ENCODE measurements at regions not wholly inside any gene's neighbourhood (a gene's known extent, or its start where the extent isn't known, plus 50 kb on each side); places are given as distances from the start of the nearest gene placed in this dataset.
"Not testable (repeated sequence)": the region's sequence is repeated elsewhere in the genome, so short reads cannot be mapped to it uniquely, and the experiment has no call there.

DNA sequence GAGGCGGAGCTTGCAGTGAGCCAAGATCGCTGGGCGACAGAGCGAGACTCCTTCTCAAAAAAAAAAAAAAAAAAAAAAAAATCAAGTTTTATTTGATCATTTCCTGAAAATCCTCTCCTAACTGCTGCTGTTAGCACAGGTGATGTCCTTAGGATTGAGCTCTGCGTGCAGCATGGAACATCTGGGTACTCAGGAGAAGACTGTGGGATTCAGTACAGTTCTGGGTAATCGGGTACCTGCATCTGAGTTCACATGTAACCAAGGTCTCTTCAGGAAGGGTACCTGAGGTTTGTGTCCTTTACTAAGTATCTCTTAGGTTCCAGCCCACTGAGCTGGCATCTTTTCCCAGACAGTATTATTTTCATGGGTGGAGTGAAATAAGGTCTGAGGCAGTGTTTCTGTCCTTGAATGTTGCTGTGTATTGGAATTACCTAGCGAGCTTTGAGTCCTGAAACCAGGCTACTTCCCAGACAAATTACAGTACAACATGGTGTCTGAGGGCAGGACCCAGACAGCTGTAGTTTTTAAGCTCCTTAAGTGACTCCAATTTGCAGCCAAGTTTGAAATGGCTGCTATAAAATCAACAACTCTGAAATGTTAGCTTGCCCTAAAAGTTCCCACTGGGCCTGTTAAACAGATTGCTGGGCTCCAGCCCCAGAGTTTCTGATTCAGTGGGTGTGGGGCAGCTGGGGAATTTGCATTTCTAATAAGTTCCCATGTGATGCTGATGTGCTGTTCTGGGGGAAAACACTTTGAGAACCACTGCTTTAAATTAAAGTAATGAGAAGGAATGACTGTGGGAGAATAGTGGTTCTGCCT lies 120.5 kb downstream of the PMAIP1 start:
- no peak overlapping the region for H3K27ac ChIP-seq (ENCODE audit: insufficient read depth in 1 of 2, low read depth in 1 of 2, low read length in 2 of 2, poor library complexity in 1 of 2, severe bottlenecking in 2 of 2)
- ChIA-PET POLR2A (no interaction called here), CTCF (interaction anchor here (0.6 kb wide), 1 partner anchor 29 kb away, joined by 3 read pairs; no protein-coding TSS in a partner anchor)
- DNase-seq = no peak
- 100% methylated on average over 6 of the region's 7 CpGs for WGBS (ENCODE audit: insufficient coverage)
- H3K4me3 ChIP-seq (ENCODE audit: control insufficient read depth in 1 of 7, extremely low read depth in 1 of 7, insufficient read depth in 4 of 7, low read depth in 2 of 7, low read length in 6 of 7) = no peak overlapping the region
- no peaks in the 10 kb centered on the region for H3K36me3 ChIP-seq (ENCODE audit: control insufficient read depth in 4 of 4, insufficient read depth in 4 of 4, low read length in 3 of 4)
- H3K9me3 ChIP-seq (ENCODE audit: control extremely low read depth in 1 of 5, control insufficient read depth in 4 of 5, insufficient read depth in 2 of 5, low read depth in 1 of 5, low read length in 4 of 5) = no peaks in the 10 kb centered on the region
- H3K27me3 ChIP-seq (replicated peaks in 2 of 5; ENCODE audit: control insufficient read depth in 4 of 5, insufficient read depth in 5 of 5, low read length in 4 of 5) = peaks cover 0 to 3% (median 0%) of the 10 kb centered on the region in 5 experiments
- peaks cover 0 to 2% (median 0%) of the 10 kb centered on the region in 4 experiments for H3K4me1 ChIP-seq (ENCODE audit: control extremely low read depth in 1 of 4, control insufficient read depth in 4 of 4, insufficient read depth in 4 of 4, low read length in 3 of 4)

DNA sequence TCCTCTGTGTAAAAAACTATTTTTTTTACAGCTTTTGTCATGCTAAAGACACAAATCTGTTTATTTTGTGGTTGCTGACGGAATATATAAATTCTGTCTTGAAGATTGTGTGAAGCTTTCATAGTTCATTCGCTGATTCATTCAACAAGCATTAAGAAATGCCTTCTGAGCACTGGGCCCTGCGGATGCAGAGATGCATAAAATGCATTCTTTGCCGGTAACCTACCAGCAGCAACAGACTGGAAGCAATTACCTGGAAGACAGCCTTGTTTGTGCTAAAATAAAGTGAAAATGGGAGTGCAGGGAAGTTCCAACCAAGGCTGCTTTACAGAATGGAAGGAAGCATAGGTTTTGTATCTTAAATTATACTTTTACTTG lies 119.7 kb downstream of the PMAIP1 start:
- H3K4me1 ChIP-seq (ENCODE audit: control extremely low read depth in 1 of 4, control insufficient read depth in 4 of 4, insufficient read depth in 4 of 4, low read length in 3 of 4) = peaks cover 0 to 2% (median 0%) of the 10 kb centered on the region in 4 experiments
- no peaks in the 10 kb centered on the region for H3K9me3 ChIP-seq (ENCODE audit: control extremely low read depth in 1 of 5, control insufficient read depth in 4 of 5, insufficient read depth in 2 of 5, low read depth in 1 of 5, low read length in 4 of 5)
- DNase-seq = no peak
- H3K27ac ChIP-seq (ENCODE audit: insufficient read depth in 1 of 2, low read depth in 1 of 2, low read length in 2 of 2, poor library complexity in 1 of 2, severe bottlenecking in 2 of 2) = no peak overlapping the region
- CTCF ChIA-PET = interaction anchor here (0.6 kb wide), 1 partner anchor 28 kb away, joined by 3 read pairs; no protein-coding TSS in a partner anchor
- POLR2A ChIA-PET = no interaction called here
- H3K36me3 ChIP-seq (ENCODE audit: control insufficient read depth in 4 of 4, insufficient read depth in 4 of 4, low read length in 3 of 4) = no peaks in the 10 kb centered on the region
- no peak overlapping the region for H3K4me3 ChIP-seq (ENCODE audit: control insufficient read depth in 1 of 7, extremely low read depth in 1 of 7, insufficient read depth in 4 of 7, low read depth in 2 of 7, low read length in 6 of 7)
- peaks cover 0 to 3% (median 0%) of the 10 kb centered on the region in 5 experiments for H3K27me3 ChIP-seq (replicated peaks in 2 of 5; ENCODE audit: control insufficient read depth in 4 of 5, insufficient read depth in 5 of 5, low read length in 4 of 5)
- 97% methylated on average over 3 of the region's 4 CpGs for WGBS (ENCODE audit: insufficient coverage)

DNA sequence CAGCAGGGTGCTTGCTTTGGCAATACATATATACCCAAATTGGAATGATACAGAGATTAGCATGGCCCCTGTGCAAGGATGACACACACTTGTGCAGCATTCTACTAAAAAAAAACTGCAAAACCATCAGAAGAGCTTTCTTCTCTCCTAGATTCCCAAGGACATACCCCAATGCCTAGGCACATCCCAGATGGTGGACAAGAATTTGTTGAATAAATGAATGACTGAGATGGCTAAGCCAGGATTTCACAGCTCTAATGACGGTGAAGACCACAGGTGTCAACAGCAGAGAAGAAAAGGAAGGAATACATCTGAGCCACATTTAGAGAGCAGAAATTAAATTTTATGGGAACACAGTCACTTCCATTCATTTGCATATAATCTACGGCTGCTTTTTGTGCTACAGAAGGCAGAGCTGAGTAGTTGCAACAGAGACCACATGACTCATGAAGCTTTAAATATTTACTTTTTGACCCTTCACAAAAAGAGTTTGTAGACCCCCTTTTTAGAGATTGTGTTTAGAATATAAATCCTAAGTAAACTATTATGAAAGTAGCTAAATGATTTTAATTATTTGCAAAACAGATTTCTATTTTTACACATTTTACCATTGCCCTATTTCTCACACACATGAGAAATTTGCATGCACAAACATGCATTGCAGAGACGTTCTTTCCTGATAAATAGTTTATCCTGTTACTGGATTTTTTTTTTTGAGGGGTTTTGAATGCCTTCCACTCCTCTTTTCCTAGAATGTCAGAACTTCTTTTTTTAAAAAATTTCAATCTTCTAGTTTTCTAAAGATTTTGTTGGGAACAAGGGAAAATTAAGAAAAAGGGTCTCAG lies 119.0 kb downstream of the PMAIP1 start:
- CTCF ChIA-PET = no interaction called here
- Histone ChIP-seq H3K27ac (ENCODE audit: insufficient read depth in 1 of 2, low read depth in 1 of 2, low read length in 2 of 2, poor library complexity in 1 of 2, severe bottlenecking in 2 of 2) (no peak overlapping the region), H3K36me3 (ENCODE audit: control insufficient read depth in 4 of 4, insufficient read depth in 4 of 4, low read length in 3 of 4) (no peaks in the 10 kb centered on the region), H3K4me1 (ENCODE audit: control extremely low read depth in 1 of 4, control insufficient read depth in 4 of 4, insufficient read depth in 4 of 4, low read length in 3 of 4) (peaks cover 0 to 2% (median 0%) of the 10 kb centered on the region in 4 experiments), H3K27me3 (replicated peaks in 2 of 5; ENCODE audit: control insufficient read depth in 4 of 5, insufficient read depth in 5 of 5, low read length in 4 of 5) (peaks cover 0 to 3% (median 0%) of the 10 kb centered on the region in 5 experiments), H3K9me3 (ENCODE audit: control extremely low read depth in 1 of 5, control insufficient read depth in 4 of 5, insufficient read depth in 2 of 5, low read depth in 1 of 5, low read length in 4 of 5) (no peaks in the 10 kb centered on the region), H3K4me3 (ENCODE audit: control insufficient read depth in 1 of 7, extremely low read depth in 1 of 7, insufficient read depth in 4 of 7, low read depth in 2 of 7, low read length in 6 of 7) (no peak overlapping the region)
- WGBS (ENCODE audit: insufficient coverage) = no CpG with 5 or more reads among the region's 3 CpGs
- DNase-seq = no peak
- POLR2A ChIA-PET = no interaction called here

DNA sequence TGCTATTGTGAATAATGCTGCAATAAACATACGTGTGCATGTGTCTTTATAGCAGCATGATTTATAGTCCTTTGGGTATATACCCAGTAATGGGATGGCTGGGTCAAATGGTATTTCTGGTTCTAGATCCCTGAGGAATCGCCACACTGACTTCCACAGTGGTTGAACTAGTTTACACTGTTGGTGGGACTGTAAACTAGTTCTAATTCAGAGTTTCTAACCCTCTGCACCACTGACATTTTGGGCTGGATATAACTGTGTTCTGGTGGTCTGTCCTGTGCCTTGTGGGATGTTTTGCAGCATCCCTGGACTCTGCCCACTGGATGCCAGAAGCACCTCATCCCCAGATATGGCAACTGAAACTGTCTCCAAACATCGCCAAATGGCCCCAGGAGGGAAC lies 118.3 kb downstream of the PMAIP1 start:
- H3K27me3 ChIP-seq (replicated peaks in 2 of 5; ENCODE audit: control insufficient read depth in 4 of 5, insufficient read depth in 5 of 5, low read length in 4 of 5); H3K36me3 ChIP-seq (ENCODE audit: control insufficient read depth in 4 of 4, insufficient read depth in 4 of 4, low read length in 3 of 4); H3K4me3 ChIP-seq (ENCODE audit: control insufficient read depth in 1 of 7, extremely low read depth in 1 of 7, insufficient read depth in 4 of 7, low read depth in 2 of 7, low read length in 6 of 7); DNase-seq; POLR2A ChIA-PET; H3K9me3 ChIP-seq (ENCODE audit: control extremely low read depth in 1 of 5, control insufficient read depth in 4 of 5, insufficient read depth in 2 of 5, low read depth in 1 of 5, low read length in 4 of 5); CTCF ChIA-PET; H3K4me1 ChIP-seq (ENCODE audit: control extremely low read depth in 1 of 4, control insufficient read depth in 4 of 4, insufficient read depth in 4 of 4, low read length in 3 of 4); H3K27ac ChIP-seq (ENCODE audit: insufficient read depth in 1 of 2, low read depth in 1 of 2, low read length in 2 of 2, poor library complexity in 1 of 2, severe bottlenecking in 2 of 2): not testable (repeated sequence)
- WGBS (ENCODE audit: insufficient coverage) = 93% methylated on average over 2 of the region's 3 CpGs

DNA sequence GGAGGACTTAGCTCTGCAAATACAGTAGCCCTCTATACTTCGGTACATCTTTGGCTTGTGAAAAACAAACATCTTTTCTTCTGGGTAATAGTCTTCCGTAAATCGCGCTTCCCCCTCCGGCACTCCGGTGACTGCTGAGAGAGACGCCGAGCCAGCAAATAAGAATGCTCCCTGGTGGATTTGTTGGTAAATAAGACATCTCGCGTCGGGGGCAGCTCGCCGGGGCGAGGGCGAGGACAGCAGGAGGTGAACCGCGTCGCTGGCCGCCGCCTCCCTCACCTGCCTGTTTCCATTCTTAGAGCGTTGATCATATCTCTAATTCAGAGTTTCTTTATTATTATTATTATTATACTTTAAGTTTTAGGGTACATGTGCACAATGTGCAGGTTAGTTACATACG lies 117.6 kb downstream of the PMAIP1 start:
- no peaks in the 10 kb centered on the region for H3K36me3 ChIP-seq (ENCODE audit: control insufficient read depth in 4 of 4, insufficient read depth in 4 of 4, low read length in 3 of 4)
- DNase-seq = no peak
- H3K9me3 ChIP-seq (ENCODE audit: control extremely low read depth in 1 of 5, control insufficient read depth in 4 of 5, insufficient read depth in 2 of 5, low read depth in 1 of 5, low read length in 4 of 5) = no peaks in the 10 kb centered on the region
- peaks cover 0 to 3% (median 0%) of the 10 kb centered on the region in 5 experiments for H3K27me3 ChIP-seq (replicated peaks in 2 of 5; ENCODE audit: control insufficient read depth in 4 of 5, insufficient read depth in 5 of 5, low read length in 4 of 5)
- CTCF ChIA-PET = no interaction called here
- H3K27ac ChIP-seq (ENCODE audit: insufficient read depth in 1 of 2, low read depth in 1 of 2, low read length in 2 of 2, poor library complexity in 1 of 2, severe bottlenecking in 2 of 2) = no peak overlapping the region
- peaks cover 0 to 2% (median 0%) of the 10 kb centered on the region in 4 experiments for H3K4me1 ChIP-seq (ENCODE audit: control extremely low read depth in 1 of 4, control insufficient read depth in 4 of 4, insufficient read depth in 4 of 4, low read length in 3 of 4)
- 98% methylated on average over 11 of the region's 22 CpGs for WGBS (ENCODE audit: insufficient coverage)
- H3K4me3 ChIP-seq (ENCODE audit: control insufficient read depth in 1 of 7, extremely low read depth in 1 of 7, insufficient read depth in 4 of 7, low read depth in 2 of 7, low read length in 6 of 7) = no peak overlapping the region
- POLR2A ChIA-PET = no interaction called here

DNA sequence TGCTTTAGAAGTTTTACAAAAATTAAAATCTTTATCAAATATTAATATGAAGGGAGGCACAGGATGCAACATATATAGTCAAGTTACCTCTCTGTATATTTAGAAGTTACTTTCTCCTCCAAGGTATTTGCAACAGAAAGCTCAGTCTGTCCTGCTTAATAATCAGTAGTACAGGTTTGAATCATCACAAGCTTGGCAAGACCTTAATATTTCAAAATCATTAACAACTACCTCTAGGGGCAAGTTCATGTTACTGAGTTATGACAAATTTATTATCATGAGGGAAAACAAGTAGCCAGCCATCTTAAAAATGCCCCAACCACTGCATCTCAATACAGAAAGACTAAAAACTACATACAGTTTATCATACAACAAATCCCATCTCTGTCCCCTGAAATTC lies 116.0 kb downstream of the PMAIP1 start:
- H3K36me3 ChIP-seq (ENCODE audit: control insufficient read depth in 4 of 4, insufficient read depth in 4 of 4, low read length in 3 of 4); H3K4me1 ChIP-seq (ENCODE audit: control extremely low read depth in 1 of 4, control insufficient read depth in 4 of 4, insufficient read depth in 4 of 4, low read length in 3 of 4); H3K9me3 ChIP-seq (ENCODE audit: control extremely low read depth in 1 of 5, control insufficient read depth in 4 of 5, insufficient read depth in 2 of 5, low read depth in 1 of 5, low read length in 4 of 5); H3K27ac ChIP-seq (ENCODE audit: insufficient read depth in 1 of 2, low read depth in 1 of 2, low read length in 2 of 2, poor library complexity in 1 of 2, severe bottlenecking in 2 of 2); H3K4me3 ChIP-seq (ENCODE audit: control insufficient read depth in 1 of 7, extremely low read depth in 1 of 7, insufficient read depth in 4 of 7, low read depth in 2 of 7, low read length in 6 of 7); DNase-seq; CTCF ChIA-PET; H3K27me3 ChIP-seq (replicated peaks in 2 of 5; ENCODE audit: control insufficient read depth in 4 of 5, insufficient read depth in 5 of 5, low read length in 4 of 5): not testable (repeated sequence)
- POLR2A ChIA-PET = interaction anchor here (0.6 kb wide), 1 partner anchor 367 kb away, joined by 3 read pairs; no protein-coding TSS in a partner anchor

DNA sequence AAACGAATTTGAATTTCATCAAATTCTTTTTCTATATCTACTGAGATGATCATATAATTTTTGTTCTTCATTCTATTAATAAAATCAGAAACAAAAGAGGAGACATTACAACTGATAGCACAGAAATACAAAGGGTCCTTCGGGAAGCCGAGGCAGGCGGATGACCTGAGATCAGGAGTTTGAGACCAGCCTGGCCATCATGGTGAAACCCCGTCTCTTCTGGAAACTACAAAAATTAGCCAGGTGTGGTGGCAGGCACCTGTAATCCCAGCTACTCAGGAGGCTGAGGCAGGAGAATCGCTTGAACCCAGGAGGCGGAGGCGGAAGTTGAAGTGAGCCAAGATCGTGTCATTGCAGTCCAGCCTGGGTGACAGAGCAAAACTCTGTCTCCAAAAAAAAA lies 113.4 kb downstream of the PMAIP1 start:
- H3K9me3 ChIP-seq (ENCODE audit: control extremely low read depth in 1 of 5, control insufficient read depth in 4 of 5, insufficient read depth in 2 of 5, low read depth in 1 of 5, low read length in 4 of 5); POLR2A ChIA-PET; H3K27ac ChIP-seq (ENCODE audit: insufficient read depth in 1 of 2, low read depth in 1 of 2, low read length in 2 of 2, poor library complexity in 1 of 2, severe bottlenecking in 2 of 2); DNase-seq; H3K4me1 ChIP-seq (ENCODE audit: control extremely low read depth in 1 of 4, control insufficient read depth in 4 of 4, insufficient read depth in 4 of 4, low read length in 3 of 4); H3K4me3 ChIP-seq (ENCODE audit: control insufficient read depth in 1 of 7, extremely low read depth in 1 of 7, insufficient read depth in 4 of 7, low read depth in 2 of 7, low read length in 6 of 7); H3K27me3 ChIP-seq (replicated peaks in 2 of 5; ENCODE audit: control insufficient read depth in 4 of 5, insufficient read depth in 5 of 5, low read length in 4 of 5); CTCF ChIA-PET; H3K36me3 ChIP-seq (ENCODE audit: control insufficient read depth in 4 of 4, insufficient read depth in 4 of 4, low read length in 3 of 4): not testable (repeated sequence)
- 87% methylated on average over 4 of the region's 9 CpGs for WGBS (ENCODE audit: insufficient coverage)
